HCEC 1CT (cell line): ENCODE measurements at regions not wholly inside any gene's neighbourhood (a gene's known extent, or its start where the extent isn't known, plus 50 kb on each side); places are given as distances from the start of the nearest gene placed in this dataset.
"Not testable (repeated sequence)": the region's sequence is repeated elsewhere in the genome, so short reads cannot be mapped to it uniquely, and the experiment has no call there.

Source experiments
- DNase-seq: peaks from one replicate; pipeline ENCODE4 v3.0.0-alpha.2; 2017

DNA sequence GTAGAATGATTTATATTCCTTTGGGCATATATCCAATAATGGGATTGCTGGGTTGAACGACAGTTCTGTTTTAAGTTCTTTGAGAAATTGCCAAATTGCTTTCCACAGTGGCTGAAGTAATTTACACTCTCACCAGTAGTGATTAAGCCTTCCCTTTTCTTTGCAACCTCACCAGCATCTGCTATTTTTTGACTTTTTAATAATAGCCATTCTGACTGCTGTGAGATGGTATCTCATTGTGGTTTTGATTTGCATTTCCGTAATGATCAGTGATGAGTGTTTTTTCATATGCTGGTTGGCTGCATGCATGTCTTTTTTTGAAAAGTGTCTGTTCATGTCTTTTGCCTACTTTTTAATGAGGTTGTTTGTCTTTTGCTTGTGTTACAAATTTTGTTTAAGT, 233.8 kb downstream of the SNX19 start:
- DNase-seq, result not testable (repeated sequence)

DNA sequence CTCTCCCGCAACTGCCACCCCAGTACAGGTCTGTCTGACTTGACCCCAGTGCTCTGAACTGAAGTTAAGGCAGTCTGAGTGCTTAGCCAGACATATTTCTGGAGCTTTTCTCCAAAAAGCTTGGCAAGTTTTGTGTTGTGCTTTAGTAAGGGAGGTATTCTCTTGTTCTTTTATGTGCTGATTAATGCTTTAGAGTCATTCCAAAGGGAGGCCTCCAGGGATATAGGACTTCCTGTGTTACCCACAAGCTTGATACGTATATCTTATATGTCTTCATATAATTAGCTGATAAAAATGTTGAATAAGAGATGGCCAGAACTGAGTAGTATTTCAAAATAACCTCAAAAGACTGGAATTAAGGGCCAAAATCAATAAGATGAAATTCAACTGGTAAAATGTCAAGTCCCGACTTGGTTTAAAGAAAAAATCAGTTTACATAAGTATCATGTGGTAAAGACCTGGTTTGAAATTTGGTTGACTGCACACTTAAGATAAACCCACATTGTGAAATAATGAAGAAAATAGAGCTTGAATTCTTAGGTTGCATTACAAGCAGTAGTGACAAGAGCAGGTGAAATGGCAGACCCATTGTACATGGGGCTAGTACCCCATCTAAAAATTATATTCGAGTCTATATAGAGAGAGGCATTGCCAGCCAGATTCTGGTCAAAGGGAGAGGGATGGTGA, 226.9 kb downstream of the SNX19 start:
- DNase-seq, result no peak

DNA sequence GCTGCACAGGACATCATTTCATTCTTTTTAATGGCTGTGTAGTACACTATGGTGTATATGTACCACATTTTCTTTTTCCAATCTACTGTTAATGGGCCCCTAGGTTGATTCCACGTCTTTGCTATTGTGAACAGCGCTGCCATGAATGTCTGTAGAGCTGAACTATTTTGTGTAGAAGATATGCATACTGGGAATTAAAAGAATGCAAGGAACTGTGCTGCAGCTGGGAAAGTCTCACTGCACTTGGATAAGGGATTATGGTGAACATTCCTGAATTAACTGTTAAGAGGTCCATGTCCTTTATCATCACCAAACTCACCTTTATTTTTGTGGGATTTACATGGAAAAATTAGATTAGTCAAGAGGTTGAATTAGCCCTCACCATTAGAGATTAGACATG, 224.7 kb downstream of the SNX19 start:
- no peak for DNase-seq

DNA sequence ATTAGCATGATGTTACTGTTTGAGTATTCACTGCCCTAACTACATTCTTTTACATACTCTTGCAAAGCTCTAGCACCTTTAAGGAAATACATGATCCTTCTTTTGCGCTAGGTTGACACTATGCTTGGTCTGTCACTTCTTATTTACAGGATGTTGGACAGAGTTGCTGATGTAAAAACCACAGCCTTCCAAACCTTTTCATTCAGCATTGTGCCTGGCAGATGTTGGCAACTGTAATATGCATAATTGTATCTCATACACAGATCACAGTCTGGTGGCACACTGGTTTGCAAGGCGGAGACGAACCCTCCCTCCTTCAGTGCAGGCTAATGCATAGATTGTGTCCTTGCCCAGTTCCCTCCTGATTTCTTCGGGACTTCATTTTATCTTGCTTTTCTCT, 224.1 kb downstream of the SNX19 start:
- DNase-seq, result no peak

DNA sequence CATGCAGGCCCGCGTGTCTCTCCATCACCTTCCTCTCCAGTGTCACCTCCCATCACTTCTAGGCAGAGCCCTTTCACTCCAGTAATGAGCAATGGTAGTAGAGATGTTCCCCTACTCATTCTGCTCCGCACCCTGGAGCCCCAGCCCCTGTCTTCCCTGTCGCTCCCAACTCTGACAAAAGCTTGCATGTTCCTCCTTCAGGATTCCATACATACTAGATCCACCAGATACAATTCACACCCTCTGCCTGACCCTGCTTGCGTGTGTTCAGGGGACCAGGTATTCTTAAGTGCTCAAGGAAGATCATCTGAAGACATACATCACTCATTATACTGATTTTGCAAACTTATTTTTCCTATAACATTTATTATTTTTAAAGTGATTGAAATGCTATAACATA, 222.7 kb downstream of the SNX19 start:
- no peak for DNase-seq

DNA sequence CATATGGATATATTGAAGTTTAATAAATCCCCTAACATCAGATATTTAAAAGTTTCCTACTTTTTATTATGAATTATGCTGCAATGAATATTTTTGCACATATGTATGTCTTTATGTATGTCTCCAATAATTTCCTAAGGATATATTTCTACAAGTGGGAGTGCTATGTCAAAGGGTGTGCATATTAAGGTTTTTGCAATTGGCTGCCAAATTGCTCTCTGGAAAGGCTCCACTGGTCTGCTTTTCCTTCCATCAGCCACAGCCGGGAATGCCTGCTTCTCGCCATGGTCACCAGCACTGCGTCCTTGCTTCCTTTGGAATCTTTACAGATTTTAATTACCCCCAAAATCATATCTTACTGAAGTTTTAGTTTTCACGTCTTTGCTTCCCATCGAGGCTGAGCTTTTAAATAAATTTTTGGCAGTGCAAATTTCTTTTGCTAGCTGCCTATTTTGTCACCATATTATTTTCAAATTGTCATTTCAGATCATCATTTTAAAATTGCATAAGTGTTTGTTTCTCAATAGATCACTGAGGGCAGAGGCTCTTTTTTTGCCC, 221.7 kb downstream of the SNX19 start:
- no peak for DNase-seq

DNA sequence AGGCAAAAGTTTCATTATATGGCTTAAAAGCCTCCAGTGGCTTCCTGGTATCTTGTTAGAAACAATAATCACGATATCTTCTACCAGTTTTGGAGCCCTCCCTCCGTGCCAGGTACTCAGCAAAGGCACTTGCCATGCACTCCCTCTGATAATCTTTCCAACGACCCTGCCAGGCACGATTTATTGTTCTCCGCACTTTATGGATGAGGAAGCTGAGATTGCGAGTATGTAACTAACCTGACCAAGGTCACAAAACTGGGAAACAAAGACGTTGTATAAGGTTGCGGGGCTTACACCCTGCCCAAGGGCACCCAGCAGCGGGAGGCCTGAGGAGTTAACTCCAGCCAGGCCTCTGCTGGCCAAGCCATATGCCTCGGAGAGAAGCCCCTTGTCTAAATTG, 218.1 kb downstream of the SNX19 start:
- no peak for DNase-seq

DNA sequence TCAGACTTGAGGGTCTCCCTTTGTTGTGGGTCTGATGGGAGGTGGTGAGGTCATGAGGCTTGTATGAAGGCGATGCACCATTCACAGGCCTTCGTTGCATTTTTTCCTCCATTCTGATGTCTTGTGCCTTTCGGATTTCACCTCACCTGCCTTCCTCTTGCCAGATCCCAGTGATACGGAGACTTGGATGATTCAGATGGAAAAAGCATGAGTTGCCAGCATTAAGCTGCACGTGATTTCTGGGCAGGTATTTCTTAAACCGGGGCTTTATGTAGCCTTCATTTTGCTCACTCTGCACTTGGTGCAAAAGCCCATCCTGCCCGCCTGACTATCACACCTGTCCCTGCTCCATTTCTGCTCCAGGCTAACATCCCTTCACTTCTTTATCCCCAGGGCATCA, 216.7 kb downstream of the SNX19 start:
- no peak for DNase-seq

DNA sequence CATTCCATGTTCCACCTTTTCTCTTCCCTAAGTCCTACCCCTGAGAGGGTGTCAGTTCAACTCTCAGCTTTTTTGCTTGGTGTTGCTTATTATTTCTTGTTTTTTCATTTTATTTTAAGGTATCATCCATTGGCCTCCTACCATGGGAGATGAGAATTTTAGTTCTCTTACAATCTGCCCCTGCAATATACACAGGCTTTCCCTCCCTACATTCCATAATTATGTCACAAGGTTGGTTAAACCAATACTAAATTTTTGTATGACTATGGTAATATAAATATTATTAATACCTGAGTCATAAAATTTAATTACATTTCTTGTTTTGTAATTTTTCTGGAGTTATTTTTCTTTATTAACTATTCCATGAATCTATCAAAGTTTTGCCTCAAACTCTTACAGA, 216.2 kb downstream of the SNX19 start:
- DNase-seq, result no peak

DNA sequence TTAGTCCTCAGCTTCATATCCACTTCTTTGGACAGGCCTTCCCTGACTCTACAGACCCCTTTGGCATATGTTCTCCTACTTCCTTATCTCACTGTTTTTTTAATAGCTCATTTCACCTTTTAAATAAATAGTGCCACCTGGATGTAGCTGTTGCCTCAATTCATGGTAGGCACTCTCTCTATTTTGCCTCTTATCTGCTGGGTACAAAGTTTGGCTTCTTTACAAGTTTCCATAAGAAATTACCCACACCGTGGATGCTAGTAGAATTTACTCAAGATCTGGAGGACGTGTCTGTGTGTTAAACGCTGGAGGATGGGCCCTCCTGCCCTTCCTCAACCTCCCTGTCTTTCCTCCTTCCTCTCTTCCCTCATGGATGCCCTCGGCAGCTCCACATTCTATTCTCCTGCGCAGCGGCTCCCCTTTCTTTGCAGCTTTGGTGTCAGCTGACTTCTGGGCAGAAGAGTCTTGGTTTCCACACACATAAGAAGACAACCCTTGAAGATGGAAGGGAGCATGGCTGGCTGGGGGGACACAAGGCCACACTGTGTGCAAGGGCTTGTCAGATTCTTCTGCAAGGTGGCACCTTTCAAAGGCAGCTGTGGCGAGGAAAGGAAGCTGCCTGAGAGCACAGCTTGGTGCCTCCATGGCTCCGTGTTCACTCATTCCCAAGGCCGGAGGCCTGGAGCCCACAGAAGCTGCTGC, 212.6 kb downstream of the SNX19 start:
- DNase-seq, result no peak

DNA sequence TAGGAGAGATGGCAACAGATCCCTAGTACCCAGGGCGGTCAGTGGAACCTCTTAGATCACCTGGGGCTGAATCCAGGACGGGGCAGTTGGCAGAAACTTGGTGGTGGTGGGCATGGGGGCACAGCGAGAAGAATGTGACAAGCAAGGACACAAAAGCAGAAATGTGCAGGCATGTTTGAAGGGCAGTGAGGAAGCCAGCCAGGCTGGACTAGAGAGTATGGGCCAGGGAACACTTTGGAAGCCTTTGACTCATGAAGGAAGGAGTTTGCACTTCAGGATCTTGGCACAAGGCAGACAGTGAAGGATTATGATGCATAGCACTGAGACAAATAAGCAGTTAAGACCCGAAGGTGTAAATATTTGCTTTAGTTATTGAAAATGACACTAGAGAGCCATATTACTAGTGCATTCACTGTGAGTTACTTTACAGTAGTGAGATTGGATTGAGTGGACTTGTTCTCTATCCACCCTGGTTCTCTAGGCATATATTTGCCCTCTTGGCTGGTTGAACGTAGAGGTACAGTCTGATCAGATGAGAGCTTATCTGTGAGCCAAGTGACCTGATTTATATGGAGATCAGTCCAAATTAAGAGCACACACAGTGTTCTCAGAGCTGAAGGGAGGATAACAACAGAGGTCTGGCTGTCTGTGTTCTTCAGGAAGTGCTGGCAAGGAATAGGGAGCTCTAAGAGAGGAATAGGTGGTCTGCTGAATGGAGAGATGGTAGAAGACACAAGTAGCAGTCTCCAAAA, 210.4 kb downstream of the SNX19 start:
- DNase-seq, result no peak

DNA sequence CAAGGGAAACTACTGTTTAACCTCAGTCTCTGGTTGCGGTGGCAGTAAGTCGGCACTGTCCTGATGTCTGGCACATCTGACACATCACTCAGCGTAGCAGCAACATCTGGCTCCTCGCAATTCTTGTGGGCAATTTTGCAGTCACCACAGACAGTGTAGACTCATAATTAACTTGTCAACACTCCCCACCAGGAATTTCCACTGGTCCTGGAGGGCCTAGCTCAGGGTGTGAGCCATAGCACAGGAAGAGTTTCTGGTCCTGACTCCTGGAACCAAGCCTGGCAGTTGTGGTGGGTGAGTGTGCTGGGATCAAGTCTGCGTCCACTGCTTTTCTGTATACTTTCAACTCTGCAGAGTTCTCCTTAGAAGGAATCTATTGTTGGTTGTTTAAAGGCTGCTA, 209.7 kb downstream of the SNX19 start:
- DNase-seq, result no peak

DNA sequence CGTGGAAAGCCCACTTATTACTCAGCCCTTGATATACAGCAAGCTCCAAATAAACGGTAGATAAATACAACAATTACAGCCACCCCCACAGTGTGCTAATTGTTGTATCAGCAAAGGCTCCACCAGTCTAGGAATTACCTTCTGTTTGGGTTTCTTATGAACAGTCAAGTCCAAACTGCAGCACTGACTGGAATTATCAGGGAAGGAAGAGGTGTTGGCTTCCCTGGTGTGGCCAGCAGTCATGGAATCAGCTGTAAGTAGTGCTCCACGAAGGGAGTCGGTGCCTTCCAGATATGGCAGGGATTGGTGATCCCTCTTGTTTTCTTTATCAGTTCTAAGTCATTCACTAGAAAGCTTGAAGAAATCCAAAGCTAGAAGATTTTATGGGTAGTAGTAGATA, 209.1 kb downstream of the SNX19 start:
- no peak for DNase-seq

DNA sequence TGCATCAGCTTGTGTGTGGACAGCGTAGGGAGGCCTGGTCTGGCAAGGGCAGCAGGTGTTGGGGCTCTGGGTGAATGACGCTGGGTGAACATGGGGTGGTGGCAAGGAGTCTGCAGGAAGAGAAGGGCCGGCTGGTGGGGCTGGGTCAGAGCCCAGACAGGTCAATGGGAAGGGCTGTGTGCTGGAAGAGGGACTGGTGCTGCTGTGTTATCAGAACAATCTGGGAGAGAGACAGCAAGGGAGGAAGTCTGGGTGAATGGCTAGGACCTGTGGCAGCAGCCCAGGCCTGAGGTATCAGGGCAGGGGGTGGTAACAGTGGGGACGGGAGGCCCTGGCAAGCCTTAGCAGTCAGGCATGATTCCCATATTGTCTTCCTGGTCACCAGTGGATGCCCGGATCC, 206.7 kb downstream of the SNX19 start:
- DNase-seq, result no peak

DNA sequence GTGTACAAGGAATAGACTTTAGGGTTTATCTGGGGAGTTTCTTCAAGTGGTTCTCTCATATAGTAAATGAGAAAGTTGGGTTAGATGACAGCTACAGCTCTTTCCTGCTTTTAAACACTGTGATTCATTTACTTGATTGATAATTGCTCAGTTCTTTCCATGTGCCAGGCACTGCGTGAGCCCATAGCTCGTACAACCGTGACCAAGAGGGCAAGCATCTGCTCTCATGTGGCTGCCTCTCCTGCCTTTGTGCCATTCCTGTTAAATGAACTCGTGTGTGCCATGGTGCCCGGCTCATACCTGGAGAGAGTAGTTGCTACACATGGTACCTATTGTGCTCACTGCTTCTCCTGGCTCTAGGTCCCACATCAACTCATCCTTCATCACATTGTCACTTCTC, 206.3 kb downstream of the SNX19 start:
- no peak for DNase-seq

DNA sequence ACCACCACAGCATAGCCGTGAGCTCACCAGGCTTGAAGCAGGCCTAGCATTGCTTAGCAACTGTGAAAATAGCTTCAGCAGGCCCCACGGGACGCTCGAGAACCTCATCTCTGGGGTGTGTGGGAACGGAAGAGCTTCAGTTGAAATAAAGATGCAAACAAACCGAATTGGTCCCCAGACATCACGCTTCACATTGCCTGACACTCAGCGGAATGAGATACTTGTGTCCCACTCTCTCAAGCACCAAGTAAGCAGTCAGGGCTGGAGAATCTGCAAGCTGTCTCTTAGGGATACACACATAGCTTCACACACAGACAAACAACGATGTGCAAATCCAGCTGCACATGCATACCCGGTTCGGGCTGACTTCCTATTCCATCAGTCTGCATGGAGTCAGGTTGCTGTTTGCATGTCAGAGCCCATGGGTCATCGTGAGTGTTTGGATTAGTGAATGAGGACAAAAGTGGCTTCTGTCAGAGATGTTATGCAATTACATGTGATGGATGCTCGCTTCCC, 205.7 kb downstream of the SNX19 start:
- DNase-seq, result no peak

DNA sequence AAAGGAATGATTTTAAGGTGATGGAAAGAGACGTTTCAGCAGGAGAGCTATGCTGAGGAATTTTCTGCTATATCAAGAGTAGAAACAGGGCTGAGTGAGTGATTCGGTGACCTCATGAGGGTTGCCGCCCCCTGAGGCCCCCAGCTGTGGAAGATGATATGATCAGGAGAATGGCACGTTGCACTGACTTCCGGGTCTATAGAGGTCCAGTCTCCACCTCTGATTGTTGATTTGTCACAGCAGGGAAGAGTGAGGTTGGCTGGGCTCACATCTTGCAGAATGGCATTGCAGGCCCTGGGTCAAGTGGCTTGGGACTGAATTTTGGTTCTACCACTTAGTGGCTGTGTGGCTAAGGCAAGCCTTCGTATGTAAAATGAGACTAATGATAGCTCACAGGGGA, 205.1 kb downstream of the SNX19 start:
- DNase-seq, result no peak

DNA sequence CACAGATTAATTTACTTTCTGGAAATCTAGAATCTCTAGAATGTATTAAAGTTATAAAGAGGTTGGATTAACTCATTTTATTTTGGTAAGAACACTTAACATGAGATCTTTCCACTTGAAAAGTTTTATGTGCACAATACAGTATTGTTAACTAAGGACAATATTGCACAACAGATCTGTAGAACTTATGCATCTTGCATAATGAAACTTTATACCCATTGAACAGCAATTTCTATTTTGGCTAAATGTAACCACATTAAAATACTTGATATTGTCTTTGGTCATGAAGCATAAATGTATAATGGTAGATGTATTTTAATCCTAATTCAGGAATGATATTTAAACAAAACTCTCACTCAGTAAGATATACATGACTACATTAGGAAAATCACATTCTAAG, 203.8 kb downstream of the SNX19 start:
- DNase-seq, result no peak

DNA sequence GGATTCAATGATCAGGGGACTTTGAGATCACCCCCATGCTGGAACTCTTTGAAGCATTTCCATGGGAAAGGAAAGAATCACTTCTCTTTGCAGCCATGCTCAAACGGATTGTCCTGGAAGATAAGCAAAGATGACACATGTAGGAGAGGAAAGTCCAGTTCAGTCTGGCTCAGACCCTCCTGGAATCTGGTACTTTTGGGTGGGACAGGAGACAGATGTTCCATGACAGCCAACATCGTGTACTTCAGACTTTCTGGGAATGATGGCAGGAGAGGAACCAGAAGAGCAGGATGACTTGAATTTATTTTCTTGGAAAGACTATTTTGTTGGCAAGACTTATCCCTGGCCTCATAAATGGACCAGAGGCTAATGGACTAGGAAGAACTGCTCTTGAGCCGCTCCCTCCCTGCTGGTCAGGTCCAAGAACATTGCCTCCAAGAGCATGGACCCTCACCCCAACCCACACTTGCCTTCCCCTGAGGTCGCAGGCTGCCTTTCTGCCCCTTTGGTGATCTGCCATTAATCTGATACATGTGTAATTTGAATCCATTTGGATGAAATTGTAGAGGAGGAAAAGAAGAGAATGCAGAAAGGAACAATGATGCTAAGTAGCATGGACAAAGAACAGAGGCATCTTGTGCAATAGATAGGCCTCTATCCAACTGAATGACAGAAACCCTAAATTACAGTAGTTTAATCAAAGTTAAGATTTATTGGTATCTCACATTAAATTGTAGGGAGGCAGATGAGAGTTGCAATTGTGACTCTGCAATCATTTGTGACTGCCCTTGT, 201.0 kb downstream of the SNX19 start:
- no peak for DNase-seq

DNA sequence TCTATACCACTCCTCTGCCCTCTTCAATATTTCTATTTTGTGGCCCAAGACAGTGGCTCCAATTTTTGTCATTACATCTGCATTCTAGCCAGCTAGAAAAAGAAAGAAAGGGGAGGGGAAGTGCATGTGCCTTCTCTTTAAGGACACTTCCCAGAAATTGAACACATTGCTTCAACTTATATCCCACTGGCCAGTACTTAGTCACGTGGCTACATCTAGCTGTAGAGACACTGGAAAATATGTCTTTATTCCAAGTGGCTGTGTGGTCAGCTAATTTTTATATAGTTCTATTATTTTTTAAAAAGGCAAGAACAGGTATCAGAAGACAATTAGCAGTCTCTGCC, 200.4 kb downstream of the SNX19 start:
- no peak for DNase-seq

DNA sequence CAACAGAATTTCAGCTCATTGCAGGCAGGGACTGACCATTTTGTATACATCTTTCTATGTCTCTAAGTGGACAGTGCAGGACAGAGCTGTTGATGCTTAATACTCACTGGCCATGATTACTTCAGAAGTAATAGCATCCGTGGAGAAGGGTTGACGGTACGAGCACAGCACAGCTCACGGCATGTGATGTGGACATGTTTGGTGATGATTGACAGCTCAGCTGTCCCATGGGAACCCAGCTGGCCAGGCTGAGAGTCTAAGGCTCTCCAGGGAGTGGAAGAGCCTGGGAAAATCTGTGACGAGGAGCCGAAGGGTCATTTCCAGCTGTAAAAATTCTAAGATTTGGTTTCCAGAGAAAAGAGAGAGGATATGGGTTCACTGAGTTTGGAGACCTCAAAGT, 198.2 kb downstream of the SNX19 start:
- no peak for DNase-seq

DNA sequence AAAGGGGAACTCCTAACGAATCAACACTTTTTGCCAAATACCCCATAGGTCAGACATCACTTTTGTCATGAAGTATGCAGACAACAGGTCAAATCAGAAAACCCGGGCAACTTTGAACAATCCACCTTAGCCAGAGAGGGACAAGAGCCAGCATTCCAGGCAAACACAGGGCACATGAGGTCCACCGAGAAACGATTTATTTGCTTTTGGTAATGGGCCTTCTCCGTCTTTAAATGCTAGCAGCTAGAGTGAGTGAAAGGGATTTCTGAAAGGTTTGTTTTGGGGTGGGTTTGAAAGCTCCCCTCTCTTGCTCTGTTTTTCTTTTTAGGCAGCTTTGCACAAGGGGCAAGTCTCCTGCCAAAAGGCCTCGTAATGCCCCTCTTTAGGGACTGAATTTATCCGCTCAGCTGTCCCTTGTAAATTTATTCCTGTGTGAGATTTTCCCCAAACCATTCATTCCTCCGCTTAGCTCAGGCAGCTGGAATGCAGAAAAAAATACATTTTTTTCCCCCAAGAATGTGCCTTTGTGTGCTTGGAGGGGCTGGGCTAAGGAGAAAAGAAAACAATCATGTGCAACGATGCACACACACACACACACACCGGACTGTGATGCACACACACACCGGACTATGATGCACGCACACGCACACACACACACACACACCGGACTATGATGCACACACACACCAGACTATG, 196.9 kb downstream of the SNX19 start:
- DNase-seq, result no peak
